Myocyte (in vitro differentiated cells): ENCODE measurements at regions not wholly inside any gene's neighbourhood (a gene's known extent, or its start where the extent isn't known, plus 50 kb on each side); places are given as distances from the start of the nearest gene placed in this dataset.
"Not testable (repeated sequence)": the region's sequence is repeated elsewhere in the genome, so short reads cannot be mapped to it uniquely, and the experiment has no call there.

Experiments used
- DNase-seq: peaks from one replicate; pipeline ENCODE4 v3.0.0-alpha.2; 2012; ENCODE audit warnings: low read depth

DNA sequence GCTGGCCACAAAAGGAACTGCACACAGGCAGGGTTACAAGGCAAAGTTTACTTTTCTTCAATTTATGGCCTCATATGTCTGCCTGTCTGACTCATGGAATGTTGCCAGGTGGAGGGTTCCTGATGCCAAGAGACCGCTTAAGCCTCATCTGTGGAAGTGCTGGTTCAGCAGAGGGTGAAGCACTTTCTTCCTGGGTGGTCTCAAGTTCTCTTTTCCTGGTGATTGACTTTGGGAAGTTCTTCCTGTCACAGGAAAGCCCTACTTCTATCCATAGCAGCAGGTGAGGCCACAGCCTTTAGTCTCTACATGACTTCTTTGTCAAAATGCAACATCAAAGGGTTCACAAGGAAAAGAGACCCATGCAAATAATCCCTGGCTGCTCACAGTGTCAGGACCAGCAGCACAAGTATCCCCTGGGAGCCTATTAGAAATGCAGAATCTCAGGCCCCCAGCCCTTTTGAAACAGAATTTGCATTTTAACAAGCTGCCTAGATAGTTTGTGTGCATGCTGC is 81.4 kb upstream of the IGFBP7 start:
- no peak for DNase-seq

- DNase-seq = peak; percentile 57
Measured at GRCh38 chr4:57190601-57191481, 80.7 kb upstream of the IGFBP7 start.

- DNase-seq = no peak
Measured at GRCh38 chr4:57187246-57187645, 77.1 kb upstream of the IGFBP7 start.

DNA sequence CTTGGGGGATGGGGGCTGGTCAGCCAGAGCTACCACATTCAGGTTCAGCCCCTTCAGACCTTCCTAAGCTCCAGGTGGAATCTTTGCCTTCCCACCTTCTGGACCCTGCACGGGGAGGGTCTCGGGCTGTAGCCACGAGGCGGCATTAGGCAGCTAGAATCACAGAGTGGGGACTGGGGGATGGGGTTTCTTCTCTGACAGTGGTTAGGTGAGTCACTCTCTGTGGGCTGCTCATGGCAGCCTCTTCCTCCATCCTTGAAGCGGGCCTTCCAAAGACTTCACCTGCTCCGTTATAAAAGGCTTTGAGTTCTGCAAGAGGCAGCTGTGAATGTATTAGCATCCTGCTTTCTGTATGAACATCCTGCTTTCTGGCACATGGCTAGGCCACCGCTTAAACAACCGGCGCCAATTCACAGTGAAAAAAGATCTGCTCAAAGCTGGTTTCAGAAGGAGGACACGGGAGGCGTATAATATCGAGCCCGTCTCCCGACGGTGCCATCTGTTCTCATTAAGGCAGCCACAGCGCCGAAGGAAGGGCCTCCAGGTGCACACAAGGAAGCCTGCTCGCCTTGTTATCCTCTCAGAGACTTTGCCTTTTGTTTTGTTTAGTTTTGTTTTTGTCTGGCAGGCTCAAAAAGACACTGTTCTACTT is 74.3 kb upstream of the IGFBP7 start:
- DNase-seq = peak; percentile 32

DNA sequence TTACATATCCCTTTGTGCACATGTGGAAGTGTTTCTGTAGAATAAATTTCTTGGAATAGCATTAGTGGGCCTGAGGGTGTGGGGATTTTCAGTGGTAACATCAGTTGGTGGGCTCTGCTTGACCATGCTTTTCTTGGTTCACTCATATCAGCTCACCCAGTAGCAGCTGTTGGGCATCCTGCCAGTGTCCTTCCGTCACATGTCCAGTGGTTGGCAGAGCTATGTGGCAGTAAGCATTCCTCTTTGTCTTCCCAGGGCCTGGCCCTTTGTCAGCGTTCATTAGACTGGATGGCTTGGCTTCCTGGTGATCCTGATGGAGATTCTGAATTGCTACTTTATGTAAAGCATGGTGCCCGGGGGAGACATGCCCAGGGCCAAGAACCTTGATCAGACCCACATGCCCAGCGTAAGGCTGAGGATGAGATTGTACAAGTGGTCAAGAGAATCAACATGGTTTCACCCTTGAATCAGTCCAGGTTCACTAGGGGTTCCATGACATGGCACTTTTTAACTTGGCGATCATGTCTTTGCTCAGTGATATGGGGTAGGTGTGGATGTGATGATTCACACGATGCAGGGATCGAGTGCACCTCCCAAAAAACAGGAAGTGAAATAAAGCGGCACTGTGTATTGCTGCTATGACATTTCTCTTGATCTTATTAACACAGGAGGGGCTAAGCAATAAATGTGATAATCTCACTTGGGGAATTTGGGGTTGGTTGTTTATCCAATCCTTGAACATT is 72.1 kb upstream of the IGFBP7 start:
- DNase-seq = peak; percentile 94

GRCh38 chr4:57173136-57173535 is 63.0 kb upstream of the IGFBP7 start:
- DNase-seq = not testable (repeated sequence)

DNA sequence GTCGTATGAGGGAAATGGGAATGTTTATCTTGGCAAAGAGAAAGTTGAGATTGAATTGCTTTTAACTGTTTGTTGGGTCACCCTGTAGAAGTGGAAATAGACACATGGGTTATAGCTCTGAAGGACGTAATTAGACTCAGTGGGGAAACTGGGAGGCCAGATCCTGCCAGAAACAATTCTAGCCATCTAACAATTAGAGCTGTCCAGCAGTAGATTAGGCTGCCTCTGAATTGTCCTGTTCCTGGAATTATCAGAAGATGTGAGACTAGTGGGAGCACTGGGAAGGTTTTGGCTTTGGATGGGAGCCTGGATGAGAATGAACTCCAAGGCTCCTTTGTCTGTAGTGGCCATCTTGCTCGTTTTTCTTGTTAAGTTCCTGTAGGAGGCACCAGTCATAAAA is 61.9 kb upstream of the IGFBP7 start:
- DNase-seq = no peak

- DNase-seq = no peak
Measured at GRCh38 chr4:57168982-57169381, 58.8 kb upstream of the IGFBP7 start.

- DNase-seq = peak; percentile 80
Measured at GRCh38 chr4:57163530-57164459, 53.6 kb upstream of the IGFBP7 start.

GRCh38 chr4:57162499-57163019 is 52.4 kb upstream of the IGFBP7 start:
- DNase-seq = no peak
